ENCODE measurements at regions not wholly inside any gene's neighbourhood (a gene's known extent, or its start where the extent isn't known, plus 50 kb on each side); places are given as distances from the start of the nearest gene placed in this dataset.

DNA sequence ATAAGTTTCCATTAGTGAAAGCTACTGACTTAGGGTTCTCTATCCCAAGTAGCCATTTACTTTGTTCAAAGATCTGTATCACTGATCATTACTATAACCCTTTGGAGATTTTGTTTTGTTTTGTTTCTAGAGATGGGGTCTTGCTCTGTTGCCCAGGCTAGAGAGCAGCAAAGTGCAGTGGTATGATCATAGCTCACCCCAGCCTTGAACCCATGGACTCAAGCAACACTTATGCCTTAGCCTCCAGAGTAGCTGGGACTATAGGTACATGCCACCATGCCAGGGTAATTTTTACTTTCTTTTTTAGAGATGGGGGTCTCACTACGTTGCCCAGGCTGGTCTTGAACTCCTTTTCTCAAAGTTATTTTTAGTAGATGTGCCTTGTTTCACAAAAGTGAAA lies 154.7 kb downstream of the KCNJ2 start:
- TF ChIP-seq POLR2A (IDR thresholded peaks at IDR 0.05) = no peak
- TF ChIP-seq, protein P1, sequence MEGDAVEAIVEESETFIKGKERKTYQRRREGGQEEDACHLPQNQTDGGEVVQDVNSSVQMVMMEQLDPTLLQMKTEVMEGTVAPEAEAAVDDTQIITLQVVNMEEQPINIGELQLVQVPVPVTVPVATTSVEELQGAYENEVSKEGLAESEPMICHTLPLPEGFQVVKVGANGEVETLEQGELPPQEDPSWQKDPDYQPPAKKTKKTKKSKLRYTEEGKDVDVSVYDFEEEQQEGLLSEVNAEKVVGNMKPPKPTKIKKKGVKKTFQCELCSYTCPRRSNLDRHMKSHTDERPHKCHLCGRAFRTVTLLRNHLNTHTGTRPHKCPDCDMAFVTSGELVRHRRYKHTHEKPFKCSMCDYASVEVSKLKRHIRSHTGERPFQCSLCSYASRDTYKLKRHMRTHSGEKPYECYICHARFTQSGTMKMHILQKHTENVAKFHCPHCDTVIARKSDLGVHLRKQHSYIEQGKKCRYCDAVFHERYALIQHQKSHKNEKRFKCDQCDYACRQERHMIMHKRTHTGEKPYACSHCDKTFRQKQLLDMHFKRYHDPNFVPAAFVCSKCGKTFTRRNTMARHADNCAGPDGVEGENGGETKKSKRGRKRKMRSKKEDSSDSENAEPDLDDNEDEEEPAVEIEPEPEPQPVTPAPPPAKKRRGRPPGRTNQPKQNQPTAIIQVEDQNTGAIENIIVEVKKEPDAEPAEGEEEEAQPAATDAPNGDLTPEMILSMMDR (IDR thresholded peaks at IDR 0.05) = no peak
